HCT116 (cell line): ENCODE measurements at regions not wholly inside any gene's neighbourhood (a gene's known extent, or its start where the extent isn't known, plus 50 kb on each side); places are given as distances from the start of the nearest gene placed in this dataset.

Experiments
- ATAC-seq: fragments of 200-7000 bp; cut with Tn5 transposase; 2 replicates; pipeline ENCODE4 v1.9.1; 2020; ENCODE audit warnings: mild to moderate bottlenecking, moderate library complexity
- BruUV-seq: library from RNA; stranded (reverse); fragments of 400-500 nt; replicated peaks from 2 replicates; lab custom pipeline; 2021; lab: Mats Ljungman, UMichigan
- CTCF ChIA-PET: fragments of 300-600 bp; sonication (Branson Sonifier 250); formaldehyde crosslinking; loops from one replicate; lab custom pipeline; 2021; ENCODE audit warnings: antibody characterized with exemption; lab: Charles Lee
- POLR2A ChIA-PET: fragments of 300-600, 350-600 bp; sonication (Branson Sonifier 250); formaldehyde crosslinking; loops from one replicate; lab custom pipeline; 2021; ENCODE audit warnings: antibody characterized with exemption; lab: Charles Lee
- RAD21 ChIA-PET, 2 experiments: fragments of 300-600 bp; sonication (Branson Sonifier 250); formaldehyde crosslinking; loops; one replicate each; lab custom pipeline; 2023; ENCODE audit warnings: low total read pairs in 2 of 2; ENCODE audit not compliant: uncharacterized antibody in 2 of 2, unreplicated experiment in 2 of 2, low non-redundant PET in 1 of 2; lab: Charles Lee
- DNase-seq: peaks from one replicate; pipeline ENCODE4 v3.0.0-alpha.2; 2010; ENCODE audit warnings: low read depth, low spot score
- H2AFZ ChIP-seq: fragments of 200-600 bp; shearing (Covaris generic), sonication (generic); 2 replicates; pipeline ENCODE4 v1.6.1; 2017; ENCODE audit warnings: low read depth, mixed run types, mixed read lengths, antibody characterized with exemption, low read length; ENCODE audit not compliant: poor library complexity, severe bottlenecking
- H3K27ac ChIP-seq: 2 replicates; pipeline ENCODE4 v1.5.1; 2012; ENCODE audit warnings: low read depth, low read length
- H3K27me3 ChIP-seq: fragments of 200-600 bp; sonication (generic); 2 replicates; pipeline ENCODE4 v1.6.1; 2016; ENCODE audit warnings: mixed run types, low read length, mixed read lengths; ENCODE audit not compliant: insufficient read depth
- H3K36me3 ChIP-seq, 2 experiments: fragments of 200-500 bp in 1 of 2; fragments of 200-600 bp in 1 of 2; sonication (Bioruptor generic) in 1 of 2; sonication (generic) in 1 of 2; 2 replicates each; pipeline versions ENCODE4 v1.5.1 to v1.6.1; 2014 to 2016; ENCODE audit warnings: low read length in 2 of 2, inconsistent platforms in 1 of 2, mixed read lengths in 1 of 2, mixed run types in 1 of 2; ENCODE audit not compliant: insufficient read depth in 2 of 2, control insufficient read depth in 1 of 2
- H3K4me1 ChIP-seq, 2 experiments: fragments of 200-600 bp in 1 of 2; sonication (generic) in 1 of 2; 2 replicates each; pipeline versions ENCODE4 v1.5.1 to v1.6.1; 2012 to 2017; ENCODE audit warnings: low read length in 2 of 2, inconsistent platforms in 1 of 2, mild to moderate bottlenecking in 1 of 2, mixed read lengths in 1 of 2, mixed run types in 1 of 2, moderate library complexity in 1 of 2; ENCODE audit not compliant: insufficient read depth in 2 of 2, control insufficient read depth in 1 of 2
- H3K4me2 ChIP-seq: fragments of 200-600 bp; sonication (generic); 2 replicates; pipeline ENCODE4 v1.6.1; 2017; ENCODE audit warnings: mixed run types, low read length, mixed read lengths
- H3K4me3 ChIP-seq, 2 experiments: fragments of 200-600 bp in 1 of 2; sonication (generic) in 1 of 2; replicated peaks in 1 of 2; 2 replicates each; pipeline ENCODE4 v1.5.1; 2011 to 2016; ENCODE audit warnings: low read length in 2 of 2, control low read depth in 1 of 2, low read depth in 1 of 2, mild to moderate bottlenecking in 1 of 2, mixed read lengths in 1 of 2, mixed run types in 1 of 2
- H3K79me2 ChIP-seq: fragments of 200-600 bp; sonication (generic); 2 replicates; pipeline ENCODE4 v1.6.1; 2017; ENCODE audit warnings: mild to moderate bottlenecking, mixed run types, low read length, moderate library complexity, mixed read lengths; ENCODE audit not compliant: insufficient read depth
- H3K9ac ChIP-seq: fragments of 200-600 bp; sonication (generic); 2 replicates; pipeline ENCODE4 v1.6.1; 2016; ENCODE audit warnings: low read length, mixed read lengths
- H3K9me2 ChIP-seq: fragments of 200-600 bp; sonication (generic), shearing (Covaris generic); 2 replicates; pipeline ENCODE4 v1.6.1; 2017; ENCODE audit warnings: mixed run types, mild to moderate bottlenecking, moderate library complexity; ENCODE audit not compliant: insufficient read depth
- H3K9me3 ChIP-seq, 2 experiments: fragments of 200-500 bp in 1 of 2; fragments of 200-600 bp in 1 of 2; sonication (Bioruptor generic) in 1 of 2; sonication (generic) in 1 of 2; 2 replicates each; pipeline ENCODE4 v1.6.1; 2014 to 2017; ENCODE audit warnings: low read length in 2 of 2, mixed read lengths in 2 of 2, inconsistent platforms in 1 of 2, low read depth in 1 of 2, mild to moderate bottlenecking in 1 of 2, mixed run types in 1 of 2, moderate library complexity in 1 of 2; ENCODE audit not compliant: control insufficient read depth in 1 of 2, insufficient read depth in 1 of 2
- H4K20me1 ChIP-seq: fragments of 200-600 bp; sonication (generic), shearing (Covaris generic); 2 replicates; pipeline ENCODE4 v1.6.1; 2017; ENCODE audit warnings: mixed run types, mild to moderate bottlenecking, moderate library complexity; ENCODE audit not compliant: insufficient read depth
- CBX3 ChIP-seq: IDR thresholded peaks from 2 replicates; pipeline ENCODE4 v1.6.1; 2012; ENCODE audit warnings: low read depth
- EGR1 ChIP-seq: IDR thresholded peaks from 2 replicates; pipeline ENCODE4 v1.6.1; 2012; ENCODE audit warnings: low read depth
- ELF1 ChIP-seq: IDR thresholded peaks from 2 replicates; pipeline ENCODE4 v1.6.1; 2012; ENCODE audit warnings: low read depth, borderline replicate concordance
- EZH2 ChIP-seq: fragments of 200-600 bp; sonication (generic); IDR thresholded peaks from 2 replicates; pipeline ENCODE4 v1.6.1; 2017; ENCODE audit warnings: antibody characterized with exemption, mixed run types
- EZH2phosphoT487 ChIP-seq: fragments of 200-600 bp; IDR thresholded peaks from 2 replicates; pipeline ENCODE4 v1.6.1; 2018; ENCODE audit warnings: antibody characterized with exemption, borderline replicate concordance
- FOSL1 ChIP-seq: IDR thresholded peaks from 2 replicates; pipeline ENCODE4 v1.6.1; 2012; ENCODE audit warnings: low read depth
- JUND ChIP-seq: IDR thresholded peaks from 2 replicates; pipeline ENCODE4 v1.6.1; 2012
- POLR2AphosphoS5 ChIP-seq: IDR thresholded peaks from 2 replicates; pipeline ENCODE4 v1.6.1; 2011; ENCODE audit warnings: mild to moderate bottlenecking, low read depth, low read length, moderate library complexity
- RAD21 ChIP-seq: IDR thresholded peaks from 2 replicates; pipeline ENCODE4 v1.6.1; 2012; ENCODE audit warnings: low read depth, mild to moderate bottlenecking
- SIN3A ChIP-seq: IDR thresholded peaks from 2 replicates; pipeline ENCODE4 v1.6.1; 2012; ENCODE audit warnings: low read depth
- SP1 ChIP-seq: IDR thresholded peaks from 2 replicates; pipeline ENCODE4 v1.6.1; 2012; ENCODE audit warnings: low read depth
- SRF ChIP-seq: IDR thresholded peaks from 2 replicates; pipeline ENCODE4 v1.6.1; 2012; ENCODE audit warnings: low read depth
- TCF7L2 ChIP-seq: IDR thresholded peaks from 2 replicates; pipeline ENCODE4 v1.7.0; 2011; ENCODE audit warnings: borderline replicate concordance, inconsistent platforms; ENCODE audit not compliant: insufficient read depth, insufficient read length; ENCODE audit errors: extremely low read depth
- YY1 ChIP-seq: IDR thresholded peaks from 2 replicates; pipeline ENCODE4 v1.6.1; 2011; ENCODE audit warnings: low read length, low read depth, moderate library complexity, mild to moderate bottlenecking; ENCODE audit not compliant: insufficient replicate concordance; ENCODE audit errors: extremely low read depth
- ZFX ChIP-seq: fragments of 450-650 bp; IDR thresholded peaks from 2 replicates; pipeline ENCODE4 v1.6.1; 2017
- ZNF274 ChIP-seq: fragments of 200-500 bp; sonication (Bioruptor generic); IDR thresholded peaks from 2 replicates; pipeline ENCODE4 v1.6.1; 2014; ENCODE audit warnings: mild to moderate bottlenecking, low read depth, low read length, inconsistent platforms
- intact Hi-C: fragments of 100-400 bp; cut with micrococcal nuclease; formaldehyde crosslinking; loops from 2 replicates; pipeline ENCODE4 v1.10.0; 2022
- TF ChIP-seq, protein P1 (sequence below): IDR thresholded peaks from 2 replicates; pipeline ENCODE4 v1.6.1; 2012
- TF ChIP-seq, protein P2 (sequence below): IDR thresholded peaks from 2 replicates; pipeline ENCODE4 v1.6.1; 2012; ENCODE audit warnings: low read depth
- TF ChIP-seq, protein P3 (sequence below), 3 experiments: fragments of 200-600 bp in 1 of 3; sonication (generic) in 1 of 3; IDR thresholded peaks in 2 of 3; conservative IDR thresholded peaks in 1 of 3; 2 replicates each; pipeline ENCODE4 v1.5.1; 2012 to 2017; ENCODE audit warnings: low read depth in 2 of 3, low read length in 2 of 3, antibody characterized with exemption in 1 of 3, borderline replicate concordance in 1 of 3, control low read depth in 1 of 3, mild to moderate bottlenecking in 1 of 3, mixed read lengths in 1 of 3, mixed run types in 1 of 3, moderate library complexity in 1 of 3; ENCODE audit not compliant: insufficient read depth in 1 of 3
- TF ChIP-seq, protein P4 (sequence below): IDR thresholded peaks from 2 replicates; pipeline ENCODE4 v1.6.1; 2012

DNA sequence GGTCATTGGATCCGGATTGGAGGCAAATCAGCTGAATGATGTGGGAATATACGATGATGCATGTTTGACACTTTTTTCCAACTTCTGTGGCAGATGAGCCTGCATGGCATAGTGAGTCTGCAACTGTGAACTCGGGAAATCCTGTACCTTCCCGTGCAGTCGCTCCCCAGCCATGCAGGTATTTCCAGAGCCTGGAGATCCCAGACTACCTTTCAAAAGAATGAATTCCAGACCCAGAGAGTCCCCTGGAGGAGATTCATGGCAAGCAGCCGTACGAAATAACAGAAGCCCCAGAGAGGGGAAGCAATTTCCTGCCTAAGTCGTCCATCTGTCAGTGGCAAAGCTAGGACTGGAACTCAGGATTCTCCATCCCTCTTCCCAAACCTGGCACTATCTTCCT, 75.7 kb upstream of the FAM20A start:
- ATAC-seq = no peak
- Histone ChIP-seq H3K79me2 (no peaks in the 10 kb centered on the region), H3K4me1 (no peaks in the 10 kb centered on the region), H4K20me1 (no peaks in the 10 kb centered on the region), H3K27me3 (0 out of 2 replicates have a peak, but pooled peaks cover 4% of the 10 kb centered on the region), H3K9me3 (no peaks in the 10 kb centered on the region), H3K36me3 (no peaks in the 10 kb centered on the region), H3K27ac (no peak overlapping the region), H2AFZ (no peak overlapping the region), H3K4me2 (no peak overlapping the region), H3K9ac (no peak overlapping the region), H3K4me3 (no peak overlapping the region), H3K9me2 (no peaks in the 10 kb centered on the region)
- CTCF ChIA-PET = no interaction called here
- no peak for TF ChIP-seq TCF7L2
- TF ChIP-seq EZH2 = no peak
- no peak for TF ChIP-seq CBX3
- TF ChIP-seq JUND = no peak
- TF ChIP-seq POLR2AphosphoS5 = no peak
- TF ChIP-seq RAD21 = no peak
- TF ChIP-seq, protein P1, sequence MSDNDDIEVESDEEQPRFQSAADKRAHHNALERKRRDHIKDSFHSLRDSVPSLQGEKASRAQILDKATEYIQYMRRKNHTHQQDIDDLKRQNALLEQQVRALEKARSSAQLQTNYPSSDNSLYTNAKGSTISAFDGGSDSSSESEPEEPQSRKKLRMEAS = no peak
- TF ChIP-seq, protein P2, sequence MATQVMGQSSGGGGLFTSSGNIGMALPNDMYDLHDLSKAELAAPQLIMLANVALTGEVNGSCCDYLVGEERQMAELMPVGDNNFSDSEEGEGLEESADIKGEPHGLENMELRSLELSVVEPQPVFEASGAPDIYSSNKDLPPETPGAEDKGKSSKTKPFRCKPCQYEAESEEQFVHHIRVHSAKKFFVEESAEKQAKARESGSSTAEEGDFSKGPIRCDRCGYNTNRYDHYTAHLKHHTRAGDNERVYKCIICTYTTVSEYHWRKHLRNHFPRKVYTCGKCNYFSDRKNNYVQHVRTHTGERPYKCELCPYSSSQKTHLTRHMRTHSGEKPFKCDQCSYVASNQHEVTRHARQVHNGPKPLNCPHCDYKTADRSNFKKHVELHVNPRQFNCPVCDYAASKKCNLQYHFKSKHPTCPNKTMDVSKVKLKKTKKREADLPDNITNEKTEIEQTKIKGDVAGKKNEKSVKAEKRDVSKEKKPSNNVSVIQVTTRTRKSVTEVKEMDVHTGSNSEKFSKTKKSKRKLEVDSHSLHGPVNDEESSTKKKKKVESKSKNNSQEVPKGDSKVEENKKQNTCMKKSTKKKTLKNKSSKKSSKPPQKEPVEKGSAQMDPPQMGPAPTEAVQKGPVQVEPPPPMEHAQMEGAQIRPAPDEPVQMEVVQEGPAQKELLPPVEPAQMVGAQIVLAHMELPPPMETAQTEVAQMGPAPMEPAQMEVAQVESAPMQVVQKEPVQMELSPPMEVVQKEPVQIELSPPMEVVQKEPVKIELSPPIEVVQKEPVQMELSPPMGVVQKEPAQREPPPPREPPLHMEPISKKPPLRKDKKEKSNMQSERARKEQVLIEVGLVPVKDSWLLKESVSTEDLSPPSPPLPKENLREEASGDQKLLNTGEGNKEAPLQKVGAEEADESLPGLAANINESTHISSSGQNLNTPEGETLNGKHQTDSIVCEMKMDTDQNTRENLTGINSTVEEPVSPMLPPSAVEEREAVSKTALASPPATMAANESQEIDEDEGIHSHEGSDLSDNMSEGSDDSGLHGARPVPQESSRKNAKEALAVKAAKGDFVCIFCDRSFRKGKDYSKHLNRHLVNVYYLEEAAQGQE = no peak
- TF ChIP-seq ZNF274 = no peak
- no peak for TF ChIP-seq SRF
- TF ChIP-seq, protein P3, sequence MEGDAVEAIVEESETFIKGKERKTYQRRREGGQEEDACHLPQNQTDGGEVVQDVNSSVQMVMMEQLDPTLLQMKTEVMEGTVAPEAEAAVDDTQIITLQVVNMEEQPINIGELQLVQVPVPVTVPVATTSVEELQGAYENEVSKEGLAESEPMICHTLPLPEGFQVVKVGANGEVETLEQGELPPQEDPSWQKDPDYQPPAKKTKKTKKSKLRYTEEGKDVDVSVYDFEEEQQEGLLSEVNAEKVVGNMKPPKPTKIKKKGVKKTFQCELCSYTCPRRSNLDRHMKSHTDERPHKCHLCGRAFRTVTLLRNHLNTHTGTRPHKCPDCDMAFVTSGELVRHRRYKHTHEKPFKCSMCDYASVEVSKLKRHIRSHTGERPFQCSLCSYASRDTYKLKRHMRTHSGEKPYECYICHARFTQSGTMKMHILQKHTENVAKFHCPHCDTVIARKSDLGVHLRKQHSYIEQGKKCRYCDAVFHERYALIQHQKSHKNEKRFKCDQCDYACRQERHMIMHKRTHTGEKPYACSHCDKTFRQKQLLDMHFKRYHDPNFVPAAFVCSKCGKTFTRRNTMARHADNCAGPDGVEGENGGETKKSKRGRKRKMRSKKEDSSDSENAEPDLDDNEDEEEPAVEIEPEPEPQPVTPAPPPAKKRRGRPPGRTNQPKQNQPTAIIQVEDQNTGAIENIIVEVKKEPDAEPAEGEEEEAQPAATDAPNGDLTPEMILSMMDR (IDR thresholded peaks at IDR 0.05 in 2 of 3, conservative IDR thresholded peaks at IDR 0.05 in 1 of 3; ENCODE audit: borderline replicate concordance in 1 of 3, insufficient read depth in 1 of 3, low read depth in 2 of 3, low read length in 2 of 3) = no peak
- TF ChIP-seq SP1 = no peak
- TF ChIP-seq, protein P4, sequence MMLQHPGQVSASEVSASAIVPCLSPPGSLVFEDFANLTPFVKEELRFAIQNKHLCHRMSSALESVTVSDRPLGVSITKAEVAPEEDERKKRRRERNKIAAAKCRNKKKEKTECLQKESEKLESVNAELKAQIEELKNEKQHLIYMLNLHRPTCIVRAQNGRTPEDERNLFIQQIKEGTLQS = no peak
- no peak for TF ChIP-seq ELF1
- TF ChIP-seq YY1 = no peak
- no peak for TF ChIP-seq SIN3A
- TF ChIP-seq EGR1 = no peak
- TF ChIP-seq ZFX = no peak
- no peak for TF ChIP-seq EZH2phosphoT487
- TF ChIP-seq FOSL1 = no peak
- RAD21 ChIA-PET = no interaction called here
- intact Hi-C loops = no loop called here
- POLR2A ChIA-PET = no interaction called here
- no TSS peak for BruUV-seq
- DNase-seq = no peak
